ENCODE measurements at regions not wholly inside any gene's neighbourhood (a gene's known extent, or its start where the extent isn't known, plus 50 kb on each side); places are given as distances from the start of the nearest gene placed in this dataset.

DNA sequence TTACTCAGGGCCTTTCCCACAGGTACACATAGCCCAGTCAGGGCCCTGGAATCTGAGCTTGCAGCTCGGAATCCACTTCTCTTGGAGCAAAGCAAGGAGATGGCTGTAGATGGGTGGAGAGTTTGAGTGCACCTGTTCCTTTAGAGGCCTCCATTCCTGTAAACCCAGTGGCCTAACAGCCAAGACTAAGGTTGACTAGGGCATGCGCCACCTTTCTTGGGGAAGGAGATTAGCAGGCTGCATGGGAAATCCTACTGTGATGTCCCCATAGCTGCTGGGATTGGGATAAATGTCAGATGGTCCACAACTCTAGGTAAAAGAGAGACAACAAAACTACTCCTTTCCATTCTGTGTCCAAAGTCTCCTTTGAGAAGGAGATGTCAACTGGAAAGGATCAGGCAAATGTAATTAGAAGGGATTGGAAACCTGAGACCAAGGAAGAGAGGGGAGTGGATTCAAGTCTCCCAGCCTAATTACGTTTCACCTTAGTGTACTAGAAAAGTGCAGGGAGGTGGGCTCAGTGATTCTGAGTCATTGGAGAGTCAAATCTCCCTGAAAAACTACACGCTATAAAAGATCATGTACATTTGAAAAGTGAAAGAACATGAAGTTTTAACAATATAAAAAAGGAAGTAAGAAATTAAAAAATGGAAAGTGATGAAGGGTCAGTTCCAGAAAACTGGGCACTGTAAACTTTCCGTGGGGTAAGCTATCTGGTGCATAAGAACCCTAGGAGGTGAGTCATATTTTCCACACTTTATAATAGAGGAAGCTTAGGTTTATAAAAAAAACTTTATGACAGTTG lies 104.2 kb downstream of the SEC61B start:
- Histone ChIP-seq H3K79me2 (ENCODE audit: insufficient read depth, low read length) (no peaks in the 10 kb centered on the region), H4K20me1 (ENCODE audit: insufficient read depth, low read length) (no peaks in the 10 kb centered on the region), H3K9me2 (ENCODE audit: low read depth, low read length) (no peaks in the 10 kb centered on the region), H3K27ac (ENCODE audit: low read depth, low read length, poor library complexity, severe bottlenecking) (no peak overlapping the region), H3K9ac (ENCODE audit: low read length) (no peak overlapping the region), H2AFZ (ENCODE audit: low read length) (no peak overlapping the region), H3K9me3 (ENCODE audit: low read length) (no peaks in the 10 kb centered on the region), H3F3A (ENCODE audit: insufficient read depth, low read length) (no peaks in the 10 kb centered on the region), H3K4me3 (ENCODE audit: low read depth, low read length, poor library complexity, severe bottlenecking) (no peak overlapping the region), H3K4me1 (ENCODE audit: insufficient read depth, low read length, severe bottlenecking) (peaks cover 7% of the 10 kb centered on the region), H3K4me2 (ENCODE audit: low read length) (no peak overlapping the region), H3K27me3 (ENCODE audit: insufficient read depth, low read length) (no peaks in the 10 kb centered on the region), H3K36me3 (ENCODE audit: insufficient read depth, low read length) (no peaks in the 10 kb centered on the region)
- no peak for TF ChIP-seq EZH2 (IDR thresholded peaks at IDR 0.05; ENCODE audit: borderline replicate concordance, low read length)
- TF ChIP-seq CTCF (IDR thresholded peaks at IDR 0.05; ENCODE audit: low read length), result no peak

DNA sequence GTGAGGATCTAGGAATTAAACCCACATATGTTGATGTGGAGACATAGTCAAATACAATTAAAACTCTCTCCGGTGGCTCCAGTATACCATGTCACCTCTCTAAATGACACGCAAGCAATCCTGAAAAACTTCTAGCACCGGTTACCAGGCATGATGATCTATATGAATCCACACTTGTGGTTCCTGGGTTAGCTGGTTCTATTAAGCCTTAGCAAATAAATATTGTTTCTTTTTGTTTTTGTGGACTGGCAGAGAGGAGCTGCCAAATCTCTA lies 104.8 kb downstream of the SEC61B start:
- Histone ChIP-seq H4K20me1 (ENCODE audit: insufficient read depth, low read length) (no peaks in the 10 kb centered on the region), H3K9me2 (ENCODE audit: low read depth, low read length) (no peaks in the 10 kb centered on the region), H3K4me3 (ENCODE audit: low read depth, low read length, poor library complexity, severe bottlenecking) (no peak overlapping the region), H3K27ac (ENCODE audit: low read depth, low read length, poor library complexity, severe bottlenecking) (no peak overlapping the region), H3K9ac (ENCODE audit: low read length) (no peak overlapping the region), H2AFZ (ENCODE audit: low read length) (no peak overlapping the region), H3K79me2 (ENCODE audit: insufficient read depth, low read length) (no peaks in the 10 kb centered on the region), H3K4me2 (ENCODE audit: low read length) (no peak overlapping the region), H3K9me3 (ENCODE audit: low read length) (no peaks in the 10 kb centered on the region), H3K27me3 (ENCODE audit: insufficient read depth, low read length) (no peaks in the 10 kb centered on the region), H3K36me3 (ENCODE audit: insufficient read depth, low read length) (no peaks in the 10 kb centered on the region), H3K4me1 (ENCODE audit: insufficient read depth, low read length, severe bottlenecking) (peaks cover 7% of the 10 kb centered on the region), H3F3A (ENCODE audit: insufficient read depth, low read length) (no peaks in the 10 kb centered on the region)
- TF ChIP-seq CTCF (IDR thresholded peaks at IDR 0.05; ENCODE audit: low read length), result no peak
- TF ChIP-seq EZH2 (IDR thresholded peaks at IDR 0.05; ENCODE audit: borderline replicate concordance, low read length), result no peak

DNA sequence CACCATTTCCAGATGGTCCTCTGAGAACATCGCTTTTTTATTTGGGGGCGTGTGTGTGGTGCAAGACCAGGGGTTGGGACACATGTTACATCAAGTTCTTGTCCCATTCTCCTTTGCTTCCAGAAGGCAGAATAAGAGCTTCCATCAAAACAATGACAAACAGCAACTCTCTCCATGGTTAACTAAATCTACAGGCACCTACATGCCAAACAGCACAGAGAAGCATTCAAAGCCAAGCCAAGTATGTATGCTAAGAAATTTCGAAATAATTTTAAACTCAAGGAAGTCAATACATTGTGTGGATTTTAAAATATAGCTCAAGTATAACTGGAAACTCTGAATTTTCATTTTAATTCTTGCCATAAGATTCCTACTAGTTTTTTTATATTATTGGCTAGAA lies 105.6 kb downstream of the SEC61B start:
- H3K9me3 ChIP-seq (ENCODE audit: low read length), result no peaks in the 10 kb centered on the region
- H4K20me1 ChIP-seq (ENCODE audit: insufficient read depth, low read length), result no peaks in the 10 kb centered on the region
- no peak overlapping the region for H2AFZ ChIP-seq (ENCODE audit: low read length)
- H3K4me2 ChIP-seq (ENCODE audit: low read length), result no peak overlapping the region
- no peaks in the 10 kb centered on the region for H3F3A ChIP-seq (ENCODE audit: insufficient read depth, low read length)
- H3K9me2 ChIP-seq (ENCODE audit: low read depth, low read length), result no peaks in the 10 kb centered on the region
- no peaks in the 10 kb centered on the region for H3K36me3 ChIP-seq (ENCODE audit: insufficient read depth, low read length)
- no peak overlapping the region for H3K27ac ChIP-seq (ENCODE audit: low read depth, low read length, poor library complexity, severe bottlenecking)
- no peak overlapping the region for H3K4me3 ChIP-seq (ENCODE audit: low read depth, low read length, poor library complexity, severe bottlenecking)
- TF ChIP-seq EZH2 (IDR thresholded peaks at IDR 0.05; ENCODE audit: borderline replicate concordance, low read length) (no peak), CTCF (IDR thresholded peaks at IDR 0.05; ENCODE audit: low read length) (no peak)
- peaks cover 7% of the 10 kb centered on the region for H3K4me1 ChIP-seq (ENCODE audit: insufficient read depth, low read length, severe bottlenecking)
- no peaks in the 10 kb centered on the region for H3K27me3 ChIP-seq (ENCODE audit: insufficient read depth, low read length)
- H3K9ac ChIP-seq (ENCODE audit: low read length), result no peak overlapping the region
- H3K79me2 ChIP-seq (ENCODE audit: insufficient read depth, low read length), result no peaks in the 10 kb centered on the region
